Astrocyte (in vitro differentiated cells and primary cell): ENCODE measurements at regions not wholly inside any gene's neighbourhood (a gene's known extent, or its start where the extent isn't known, plus 50 kb on each side); places are given as distances from the start of the nearest gene placed in this dataset.

Experiments used
- DNase-seq: peaks from one replicate; pipeline ENCODE4 v3.0.0-alpha.2; 2010; ENCODE audit warnings: low read depth
- FAIRE-seq: peaks from 2 replicates; lab custom pipeline; 2011; peaks lifted over from hg19 to GRCh38; lab: Jason Lieb, UNC
- H2AFZ ChIP-seq: 2 replicates; pipeline ENCODE4 v1.6.0; 2012; ENCODE audit warnings: low read depth, low read length, inconsistent platforms
- H3K27ac ChIP-seq: 2 replicates; pipeline ENCODE4 v1.5.1; 2011; ENCODE audit warnings: low read depth, low read length, inconsistent platforms
- H3K27me3 ChIP-seq: 2 replicates; pipeline ENCODE4 v1.6.0; 2011; ENCODE audit warnings: low read length, inconsistent platforms; ENCODE audit not compliant: insufficient read depth
- H3K36me3 ChIP-seq: 2 replicates; pipeline ENCODE4 v1.5.1; 2011; ENCODE audit warnings: low read length, inconsistent platforms; ENCODE audit not compliant: insufficient read depth
- H3K4me1 ChIP-seq: 2 replicates; pipeline ENCODE4 v1.5.1; 2011; ENCODE audit warnings: low read length, inconsistent platforms; ENCODE audit not compliant: insufficient read depth
- H3K4me2 ChIP-seq: 2 replicates; pipeline ENCODE4 v1.6.0; 2012; ENCODE audit warnings: low read length, inconsistent platforms
- H3K4me3 ChIP-seq: 2 replicates; pipeline ENCODE4 v1.5.1; 2011; ENCODE audit warnings: low read depth, mild to moderate bottlenecking, low read length, inconsistent platforms; ENCODE audit not compliant: insufficient read depth
- H3K79me2 ChIP-seq: 2 replicates; pipeline ENCODE4 v1.6.0; 2012; ENCODE audit warnings: mild to moderate bottlenecking, low read length, inconsistent platforms; ENCODE audit not compliant: insufficient read depth
- H3K9ac ChIP-seq: 2 replicates; pipeline ENCODE4 v1.6.0; 2012; ENCODE audit warnings: mild to moderate bottlenecking, low read length, inconsistent platforms
- H3K9me3 ChIP-seq: 2 replicates; pipeline ENCODE4 v1.5.1; 2012; ENCODE audit warnings: low read depth, mild to moderate bottlenecking, low read length, inconsistent platforms; ENCODE audit not compliant: insufficient read depth
- H4K20me1 ChIP-seq: 2 replicates; pipeline ENCODE4 v1.6.0; 2012; ENCODE audit warnings: low read length, inconsistent platforms; ENCODE audit not compliant: insufficient read depth
- H3K27ac Mint-ChIP-seq: one replicate; pipeline ENCODE4 v1.8.0; 2021; ENCODE audit warnings: mild to moderate bottlenecking, mixed read lengths; ENCODE audit not compliant: unreplicated experiment
- H3K27me3 Mint-ChIP-seq: one replicate; pipeline ENCODE4 v1.8.0; 2021; ENCODE audit warnings: low read depth, mixed read lengths; ENCODE audit not compliant: unreplicated experiment
- H3K36me3 Mint-ChIP-seq: one replicate; pipeline ENCODE4 v1.8.0; 2021; ENCODE audit warnings: low read depth, mixed read lengths; ENCODE audit not compliant: unreplicated experiment
- H3K4me1 Mint-ChIP-seq: one replicate; pipeline ENCODE4 v1.8.0; 2021; ENCODE audit warnings: low read depth, mixed read lengths; ENCODE audit not compliant: unreplicated experiment
- H3K4me3 Mint-ChIP-seq: one replicate; pipeline ENCODE4 v1.8.0; 2021; ENCODE audit warnings: mild to moderate bottlenecking, moderate library complexity, mixed read lengths; ENCODE audit not compliant: unreplicated experiment
- H3K9me3 Mint-ChIP-seq: one replicate; pipeline ENCODE4 v1.8.0; 2021; ENCODE audit warnings: mild to moderate bottlenecking, mixed read lengths; ENCODE audit not compliant: unreplicated experiment
- CTCF ChIP-seq: IDR thresholded peaks from 2 replicates; pipeline ENCODE4 v1.5.1; 2011; ENCODE audit warnings: low read depth, mild to moderate bottlenecking, inconsistent platforms, low read length, moderate library complexity; ENCODE audit not compliant: insufficient read depth
- EZH2 ChIP-seq: IDR thresholded peaks from 2 replicates; pipeline ENCODE4 v1.6.1; 2012; ENCODE audit warnings: mild to moderate bottlenecking, low read length, inconsistent platforms; ENCODE audit not compliant: insufficient read depth

GRCh38 chr19:28680111-28680510, 532.8 kb downstream of the UQCRFS1 start:
- no peak overlapping the region for H3K4me3 Mint-ChIP-seq
- no peaks in the 10 kb centered on the region for H3K4me1 ChIP-seq
- H3K4me2 ChIP-seq, result no peak overlapping the region
- H3K36me3 ChIP-seq, result no peaks in the 10 kb centered on the region
- H3K27me3 ChIP-seq, result no peaks in the 10 kb centered on the region
- no peak overlapping the region for H3K9ac ChIP-seq
- TF ChIP-seq CTCF (no peak), EZH2 (no peak)
- peaks cover 7% of the 10 kb centered on the region for H3K9me3 Mint-ChIP-seq
- no peak overlapping the region for H3K27ac ChIP-seq
- DNase-seq (no peak), FAIRE-seq (no peak)
- no peaks in the 10 kb centered on the region for H3K9me3 ChIP-seq
- no peak overlapping the region for H3K4me3 ChIP-seq
- H3K27ac Mint-ChIP-seq, result no peak overlapping the region
- H4K20me1 ChIP-seq, result no peaks in the 10 kb centered on the region
- no peak overlapping the region for H2AFZ ChIP-seq
- H3K79me2 ChIP-seq, result no peaks in the 10 kb centered on the region
- no peaks in the 10 kb centered on the region for H3K36me3 Mint-ChIP-seq
- H3K27me3 Mint-ChIP-seq, result peaks cover 6% of the 10 kb centered on the region
- no peaks in the 10 kb centered on the region for H3K4me1 Mint-ChIP-seq

GRCh38 chr19:28670836-28671235, 542.1 kb downstream of the UQCRFS1 start:
- no peaks in the 10 kb centered on the region for H3K4me1 Mint-ChIP-seq
- H3K27ac Mint-ChIP-seq, result no peak overlapping the region
- H2AFZ ChIP-seq, result no peak overlapping the region
- peaks cover 9% of the 10 kb centered on the region for H3K9me3 ChIP-seq
- FAIRE-seq, result no peak
- H3K79me2 ChIP-seq, result no peaks in the 10 kb centered on the region
- H3K9me3 Mint-ChIP-seq, result peaks cover 14% of the 10 kb centered on the region
- no peak overlapping the region for H3K4me3 ChIP-seq
- no peaks in the 10 kb centered on the region for H3K36me3 ChIP-seq
- no peak for TF ChIP-seq CTCF
- no peak for TF ChIP-seq EZH2
- no peaks in the 10 kb centered on the region for H3K36me3 Mint-ChIP-seq
- H3K27me3 ChIP-seq, result no peaks in the 10 kb centered on the region
- no peak overlapping the region for H3K27ac ChIP-seq
- no peaks in the 10 kb centered on the region for H3K27me3 Mint-ChIP-seq
- DNase-seq, result no peak
- H4K20me1 ChIP-seq, result no peaks in the 10 kb centered on the region
- no peaks in the 10 kb centered on the region for H3K4me1 ChIP-seq
- H3K9ac ChIP-seq, result no peak overlapping the region
- H3K4me2 ChIP-seq, result no peak overlapping the region
- no peak overlapping the region for H3K4me3 Mint-ChIP-seq

GRCh38 chr19:28669804-28670203, 543.1 kb downstream of the UQCRFS1 start:
- Histone ChIP-seq H3K27me3 (no peaks in the 10 kb centered on the region), H4K20me1 (no peaks in the 10 kb centered on the region), H3K9ac (no peak overlapping the region), H3K4me1 (no peaks in the 10 kb centered on the region), H3K4me2 (no peak overlapping the region), H3K36me3 (no peaks in the 10 kb centered on the region), H3K9me3 (peaks cover 9% of the 10 kb centered on the region), H3K27ac (no peak overlapping the region), H3K4me3 (no peak overlapping the region), H3K79me2 (no peaks in the 10 kb centered on the region), H2AFZ (no peak overlapping the region)
- TF ChIP-seq EZH2 (no peak), CTCF (no peak)
- H3K4me1 Mint-ChIP-seq, result no peaks in the 10 kb centered on the region
- FAIRE-seq (no peak), DNase-seq (no peak)
- H3K36me3 Mint-ChIP-seq, result no peaks in the 10 kb centered on the region
- no peak overlapping the region for H3K4me3 Mint-ChIP-seq
- no peaks in the 10 kb centered on the region for H3K27me3 Mint-ChIP-seq
- H3K27ac Mint-ChIP-seq, result no peak overlapping the region
- H3K9me3 Mint-ChIP-seq, result peaks cover 14% of the 10 kb centered on the region
